Stimulated activated CD4-positive, alpha-beta T cell treated with anti-CD3 and anti-CD28 coated beads, Interleukin-12 subunit alpha, Interleukin-12 subunit beta, amount 100 ng/mL, for 24 hours (primary cell): ENCODE measurements at regions not wholly inside any gene's neighbourhood (a gene's known extent, or its start where the extent isn't known, plus 50 kb on each side); places are given as distances from the start of the nearest gene placed in this dataset.

Experiments used
- DNase-seq, 2 experiments: peaks; one replicate each; pipeline ENCODE4 v3.0.0-alpha.2; 2020; ENCODE audit warnings: low read depth in 2 of 2

DNA sequence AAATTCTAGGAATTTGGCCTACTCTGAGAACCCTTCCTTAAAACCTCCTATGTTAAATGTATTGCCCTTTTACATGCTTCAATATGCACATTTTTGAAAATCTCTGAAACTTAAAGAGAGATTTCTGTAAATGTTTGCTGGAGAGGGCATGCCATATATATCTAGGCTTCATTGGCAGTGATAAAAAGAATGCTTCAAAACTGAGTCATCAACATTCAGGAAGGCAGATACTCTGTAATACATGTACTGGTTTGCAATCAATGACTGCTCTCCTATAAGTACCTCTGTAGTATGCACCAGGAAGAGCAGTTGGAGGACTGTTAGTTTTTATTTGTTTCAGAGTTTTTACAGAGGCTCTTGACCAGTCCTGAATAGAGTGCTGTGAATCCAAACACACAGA, 739.9 kb downstream of the SLC16A7 start:
- no peak for DNase-seq

DNA sequence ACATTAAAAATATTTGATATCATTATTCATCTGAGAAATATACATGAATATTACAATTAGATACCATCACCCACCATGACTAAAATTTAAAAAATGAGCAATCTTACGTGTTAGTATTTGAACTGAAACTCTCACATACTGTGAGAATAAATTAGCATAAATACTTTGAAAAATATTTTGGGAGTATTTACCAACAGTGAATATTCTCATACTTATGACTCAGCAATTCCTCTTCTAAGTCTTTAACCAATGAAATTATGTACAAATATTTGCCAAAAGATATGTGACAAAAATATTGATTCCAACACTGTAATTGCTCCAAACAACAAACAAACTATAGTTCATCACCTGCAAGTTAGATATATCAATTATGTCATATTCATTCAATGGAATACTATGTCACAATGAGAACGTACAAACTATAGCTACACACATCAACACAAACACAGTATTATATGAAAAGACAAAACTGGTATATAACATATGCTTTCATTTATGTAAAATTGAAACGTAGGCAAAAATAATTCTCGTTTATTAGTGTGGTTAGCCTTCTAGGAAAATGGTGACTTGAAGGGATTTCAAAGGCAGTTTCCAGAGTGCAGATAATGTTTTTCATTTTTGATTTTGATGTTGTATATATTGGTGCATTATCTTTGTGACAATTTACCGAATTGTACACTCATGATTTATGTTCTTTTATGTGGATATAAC, 742.2 kb downstream of the SLC16A7 start:
- no peak for DNase-seq

DNA sequence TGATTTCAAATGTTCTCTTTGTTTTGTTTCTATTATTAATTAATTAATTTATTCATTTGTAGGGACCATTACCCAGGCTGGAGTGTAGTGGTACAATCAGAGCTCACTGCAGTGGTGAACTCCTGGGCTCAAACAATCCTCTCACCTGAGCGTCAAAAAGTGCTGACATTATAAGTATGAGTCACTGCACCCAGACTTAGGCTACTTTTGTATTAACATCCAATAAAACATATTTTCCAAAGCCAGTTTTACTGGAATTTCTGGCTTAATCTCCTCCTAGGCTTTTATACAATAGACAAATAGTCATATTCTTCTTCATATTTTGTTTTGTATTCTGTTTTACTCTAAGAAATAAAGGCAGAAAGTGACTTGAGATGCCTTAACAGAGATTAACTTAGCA, 749.6 kb downstream of the SLC16A7 start:
- no peak for DNase-seq

DNA sequence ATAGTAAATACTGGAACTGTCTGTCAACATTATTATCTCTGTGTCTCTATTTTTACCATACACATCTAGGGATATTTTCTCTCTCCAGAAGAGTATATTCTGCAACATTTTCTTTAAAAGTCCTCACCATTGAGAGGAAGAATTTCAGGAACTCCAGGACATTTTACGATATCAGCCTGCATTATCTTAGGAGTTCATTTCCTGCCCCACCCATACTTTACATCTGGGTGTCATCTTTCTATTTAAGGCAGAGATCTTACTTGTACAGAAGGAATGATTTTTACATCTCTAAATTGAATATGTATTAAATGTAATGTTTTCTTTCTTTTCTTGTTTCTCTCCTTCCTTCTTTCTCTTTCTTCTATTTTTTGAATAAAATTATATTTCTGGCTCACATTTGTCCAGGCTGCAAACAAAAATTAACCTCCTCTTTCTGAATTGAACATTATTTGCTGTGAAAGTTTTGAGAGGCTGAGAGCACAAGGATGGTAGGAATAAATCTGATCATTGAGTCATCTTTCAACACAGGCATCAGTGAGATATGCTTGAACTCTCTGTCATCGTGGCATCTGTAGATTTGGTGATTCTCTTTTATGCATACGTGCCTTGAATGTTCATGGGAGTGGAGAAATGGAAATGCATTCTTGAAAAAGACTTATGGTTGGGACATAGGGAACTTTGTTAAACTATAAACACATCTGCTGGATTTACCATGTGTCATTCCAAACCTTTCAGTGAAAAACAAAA, 753.6 kb downstream of the SLC16A7 start:
- no peak for DNase-seq

DNA sequence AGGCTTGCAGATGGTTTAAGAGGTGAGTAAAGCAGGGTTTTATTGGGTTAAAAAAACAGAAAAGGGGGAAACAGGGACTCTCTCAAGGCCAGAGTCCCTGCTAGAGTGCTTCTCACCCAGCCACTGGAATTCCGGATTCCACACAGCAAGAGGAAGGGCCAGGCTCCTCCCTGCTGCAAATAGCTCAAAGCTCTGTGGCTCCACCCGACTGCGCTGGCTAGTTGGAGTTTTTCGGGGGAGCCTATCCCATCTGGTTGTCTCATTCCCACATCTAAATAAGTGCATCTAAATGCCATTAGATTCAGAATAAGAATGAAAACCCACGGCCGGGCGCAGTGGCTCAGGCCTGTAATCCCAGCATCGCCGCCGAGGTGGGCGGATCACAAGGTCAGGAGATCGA, 791.5 kb downstream of the SLC16A7 start:
- no peak for DNase-seq

DNA sequence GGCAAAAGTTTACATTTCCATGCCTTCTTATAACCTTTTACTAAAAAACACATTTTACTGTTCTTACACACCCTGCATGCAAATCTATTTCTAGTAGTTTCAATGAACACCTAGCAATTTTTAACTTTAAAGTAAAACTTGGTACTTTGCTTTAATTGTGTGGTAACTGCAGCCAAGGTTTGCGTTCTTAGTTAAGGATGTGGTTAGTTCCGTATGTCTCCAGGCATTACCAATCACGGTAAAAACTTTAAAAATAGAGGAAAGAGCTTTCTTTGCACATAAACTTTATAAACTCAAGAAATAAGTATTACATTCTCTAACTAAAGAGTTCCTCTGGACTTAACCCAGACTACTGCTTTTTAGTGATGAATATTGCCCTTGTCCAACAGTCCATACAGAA, 795.2 kb downstream of the SLC16A7 start:
- no peak for DNase-seq

DNA sequence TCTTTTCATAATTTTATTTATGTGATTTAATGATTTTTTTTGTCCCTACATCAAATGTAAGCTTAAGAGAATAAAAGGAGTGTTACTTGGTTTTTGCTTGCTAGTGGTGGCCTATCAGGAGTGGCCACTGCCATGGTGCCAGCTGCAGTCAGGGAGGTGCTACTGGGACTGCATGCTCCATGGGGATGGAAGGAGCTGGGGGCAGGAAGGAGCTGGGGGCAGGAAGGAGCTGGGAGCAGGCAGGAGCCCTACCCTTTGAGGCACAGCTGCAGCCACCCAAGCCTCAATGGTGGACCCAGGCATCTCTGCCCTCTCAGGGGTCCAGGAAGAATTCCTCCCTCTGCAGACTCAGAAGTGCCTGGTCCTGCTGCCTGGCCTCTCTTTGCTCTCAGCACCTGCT, 796.0 kb downstream of the SLC16A7 start:
- no peak for DNase-seq

DNA sequence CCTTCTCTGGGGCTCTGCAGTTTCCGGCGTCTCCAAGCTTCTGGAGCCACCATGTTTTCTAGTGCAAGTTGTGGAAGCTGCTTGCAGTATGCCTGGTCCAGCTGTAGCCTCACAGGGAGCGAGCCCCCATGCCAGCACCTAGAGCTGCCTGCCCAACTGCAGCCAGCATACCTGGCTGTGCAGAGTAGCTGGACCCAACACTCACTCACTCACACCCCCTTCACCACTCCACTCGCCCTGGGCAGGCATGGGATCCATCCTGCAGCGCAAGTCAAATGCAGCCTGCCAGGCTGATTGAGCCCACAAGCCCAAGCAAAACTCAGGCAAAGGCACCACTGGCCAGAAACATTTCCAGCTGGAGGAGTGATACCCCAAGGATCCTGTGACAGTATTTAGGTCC, 797.3 kb downstream of the SLC16A7 start:
- no peak for DNase-seq

DNA sequence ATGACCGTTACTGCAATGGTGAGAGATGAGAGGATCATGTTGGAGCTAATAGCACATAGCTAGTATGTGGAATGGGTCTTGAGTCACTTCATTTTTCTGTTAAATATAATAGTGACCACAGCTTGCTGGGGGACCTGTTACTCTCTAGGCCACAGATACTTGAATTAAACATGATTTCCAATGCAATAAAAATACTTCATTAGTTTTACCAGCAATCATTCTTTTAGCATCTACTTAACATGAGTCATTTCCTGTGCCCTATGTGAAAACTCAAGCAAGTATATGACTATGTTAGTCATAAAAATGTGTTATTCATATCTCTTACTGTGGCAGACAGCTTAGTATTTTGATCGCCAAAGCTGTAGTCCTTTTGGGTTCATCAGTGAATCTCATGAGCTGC, 798.8 kb downstream of the SLC16A7 start:
- no peak for DNase-seq

DNA sequence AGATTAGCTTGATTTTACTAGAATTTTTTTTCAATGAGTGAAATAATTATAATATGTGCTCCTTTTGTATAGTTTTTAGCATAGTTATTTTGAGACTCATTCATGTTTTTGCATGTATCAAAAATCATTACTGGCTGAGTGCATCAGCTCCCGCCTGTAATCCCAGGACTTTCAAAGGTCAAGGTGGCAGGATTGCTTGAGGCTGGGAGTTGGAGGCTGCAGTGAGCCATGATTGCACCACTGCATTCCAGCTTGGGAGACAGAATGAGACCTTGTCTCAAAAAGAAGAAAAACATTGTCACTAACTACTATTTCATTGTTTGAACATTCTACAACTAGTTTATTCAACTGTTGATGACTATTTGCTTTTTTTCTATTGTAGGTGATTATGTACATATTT, 802.7 kb downstream of the SLC16A7 start:
- DNase-seq, result no peak

DNA sequence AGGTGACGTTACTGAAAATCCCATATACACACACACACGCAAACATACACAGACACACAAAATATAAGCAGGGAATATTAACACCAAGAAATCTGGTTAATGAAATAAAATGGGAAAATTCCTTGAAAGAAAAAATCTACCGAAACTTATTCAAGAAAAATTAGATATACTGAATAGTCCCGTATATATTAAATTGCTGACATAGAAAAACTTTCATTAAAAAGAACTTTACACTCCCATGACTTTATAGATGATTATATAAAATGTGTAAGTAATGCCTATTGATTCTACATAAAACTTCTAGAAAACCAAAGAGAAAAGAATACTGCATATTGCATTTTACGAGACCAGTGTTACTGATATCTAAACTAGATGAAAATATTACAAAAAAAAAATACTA, 803.2 kb downstream of the SLC16A7 start:
- no peak for DNase-seq

DNA sequence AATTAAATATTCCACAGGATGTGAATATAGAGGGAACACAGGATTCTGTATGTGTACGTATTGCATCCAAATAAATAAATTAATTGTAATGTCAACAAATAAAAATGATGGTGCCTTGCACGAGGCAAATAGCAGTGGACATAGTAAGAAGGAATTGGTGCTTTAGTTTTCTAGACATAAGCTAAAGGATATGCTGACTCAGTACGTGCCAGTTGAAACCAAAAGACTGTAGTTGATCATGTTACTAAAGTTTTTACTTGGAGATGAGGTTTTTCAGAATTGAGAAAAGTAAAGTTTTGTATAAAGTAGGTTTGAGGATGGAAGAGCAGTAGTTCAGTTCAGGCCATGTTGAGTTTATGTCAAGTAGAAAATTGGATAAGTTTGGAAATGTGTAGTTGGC, 807.2 kb downstream of the SLC16A7 start:
- DNase-seq, result no peak

DNA sequence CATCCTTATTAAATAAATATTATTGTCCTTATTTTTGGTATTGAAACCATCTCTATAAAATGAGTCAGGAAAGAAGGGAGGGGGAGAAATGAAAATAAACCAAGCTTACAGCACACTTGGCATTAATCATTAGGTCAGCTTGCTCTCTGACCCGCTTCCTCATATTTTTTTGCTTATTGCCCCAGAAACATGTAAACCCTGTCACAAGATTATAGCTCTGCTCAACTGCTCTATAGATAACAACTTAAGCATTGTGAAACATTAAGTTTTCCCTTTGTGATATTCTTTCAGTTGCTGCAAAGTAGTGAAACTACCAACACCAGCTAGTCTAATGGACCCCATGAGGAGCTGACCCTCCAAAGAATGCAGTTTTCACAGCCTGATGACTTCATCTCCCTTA, 819.5 kb downstream of the SLC16A7 start:
- no peak for DNase-seq

DNA sequence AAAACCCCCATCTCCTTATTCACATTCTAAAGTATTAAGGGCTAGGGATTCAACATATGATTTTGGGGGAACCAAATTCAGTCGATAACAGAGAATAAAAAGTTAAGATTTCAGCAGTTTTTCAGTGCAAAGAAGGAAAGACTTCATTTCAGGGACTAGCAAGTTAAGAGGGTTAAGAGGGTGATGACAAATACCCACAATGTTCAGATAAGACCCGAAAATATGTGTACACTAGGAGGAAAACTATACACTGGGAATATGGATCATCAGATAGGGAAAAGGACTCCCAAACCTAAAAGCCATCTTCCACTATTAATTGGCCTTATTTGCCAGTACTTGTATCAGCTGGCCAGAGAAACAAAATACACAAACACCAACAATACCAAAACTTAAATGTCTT, 824.2 kb downstream of the SLC16A7 start:
- DNase-seq, result no peak

DNA sequence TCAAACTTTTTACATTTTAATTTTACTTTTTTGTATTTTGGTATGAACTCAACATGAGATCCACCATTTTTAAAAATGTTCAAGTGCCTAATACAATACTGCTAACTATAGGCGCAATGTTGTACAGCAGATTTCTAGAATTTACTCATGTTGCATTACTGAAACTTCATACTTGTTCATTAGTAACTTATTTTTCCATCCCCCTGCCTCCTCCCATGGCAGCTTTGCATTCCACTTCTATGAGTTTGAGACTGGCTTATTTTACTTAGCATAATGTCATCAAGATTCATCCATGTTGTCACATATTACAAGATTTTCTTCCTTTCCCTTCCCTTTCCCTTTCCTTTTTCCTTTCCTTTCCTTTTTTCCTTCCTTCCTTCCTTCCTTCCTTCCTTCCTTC, 825.9 kb downstream of the SLC16A7 start:
- DNase-seq, result no peak

DNA sequence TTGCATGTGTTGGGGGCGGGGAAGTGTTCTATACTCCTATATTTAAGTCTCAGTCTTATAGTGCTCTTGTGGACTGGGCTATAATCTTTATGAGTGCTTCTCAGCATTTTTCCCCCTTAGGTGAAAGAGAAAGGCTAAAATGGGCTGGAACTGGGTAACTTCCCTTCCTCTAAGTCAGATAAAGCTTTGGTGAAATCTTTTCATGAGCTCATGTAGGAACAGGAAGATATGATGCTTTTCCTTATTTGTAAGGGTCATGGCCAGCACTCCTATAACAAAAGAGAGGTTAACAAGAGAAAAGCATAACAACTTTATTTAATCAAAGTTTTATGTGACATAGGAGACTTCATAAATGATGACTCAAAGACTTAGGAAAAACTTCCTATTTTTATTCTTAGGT, 841.5 kb downstream of the SLC16A7 start:
- no peak for DNase-seq

DNA sequence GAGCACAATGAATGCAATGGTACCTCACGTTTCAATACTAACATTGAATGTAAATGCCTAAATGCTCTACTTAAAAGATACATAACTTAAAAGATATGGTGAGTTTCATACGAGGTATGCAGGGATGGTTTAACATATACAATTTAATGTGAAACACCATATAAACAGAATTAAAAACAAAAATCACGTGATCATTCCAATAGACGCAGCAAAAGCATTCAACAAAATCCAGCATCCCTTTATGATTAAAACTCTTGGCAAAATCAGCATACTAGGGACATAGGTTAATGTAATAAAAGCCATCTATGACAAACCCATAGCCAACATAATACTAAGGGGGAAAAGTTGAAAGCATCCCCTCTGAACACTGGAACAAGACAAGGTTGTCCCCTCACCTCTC, 845.7 kb downstream of the SLC16A7 start:
- DNase-seq, result no peak

DNA sequence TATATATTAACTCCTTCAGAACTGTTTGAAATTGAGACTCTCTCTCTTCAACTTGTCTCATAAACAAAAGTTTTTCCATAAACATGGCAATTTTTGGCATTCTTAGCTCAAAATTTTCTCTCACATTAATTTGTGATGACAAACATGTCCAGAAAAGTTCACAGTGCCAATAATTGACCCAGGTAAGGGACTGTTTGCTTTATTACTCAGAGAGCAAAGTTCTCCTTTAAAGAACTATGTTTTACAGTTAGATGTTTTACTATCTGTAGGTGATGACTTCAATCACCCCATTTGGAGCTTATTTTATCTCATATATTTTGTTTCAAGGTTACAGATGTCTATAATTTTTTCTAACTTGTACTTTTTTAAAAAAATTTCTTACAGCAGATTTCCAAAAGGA, 855.6 kb downstream of the SLC16A7 start:
- no peak for DNase-seq

DNA sequence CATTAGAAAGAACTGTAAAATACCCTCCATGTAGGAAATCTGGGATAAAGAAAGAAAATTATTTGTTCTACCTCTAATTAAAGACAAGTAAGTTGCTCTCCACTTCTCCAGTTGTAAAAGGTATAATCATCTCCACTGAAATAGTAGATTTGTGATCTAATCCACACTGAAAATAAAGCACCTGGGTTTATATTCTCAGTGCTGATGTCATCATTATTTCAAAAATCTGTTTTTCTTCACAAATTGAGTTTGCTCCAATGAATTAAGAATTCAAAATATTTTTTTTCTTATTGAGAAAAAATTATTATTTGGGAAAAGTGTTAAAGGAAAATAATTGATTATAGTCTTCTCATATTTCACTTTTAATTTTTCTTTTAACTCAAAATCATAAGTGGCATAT, 869.2 kb downstream of the SLC16A7 start:
- no peak for DNase-seq

DNA sequence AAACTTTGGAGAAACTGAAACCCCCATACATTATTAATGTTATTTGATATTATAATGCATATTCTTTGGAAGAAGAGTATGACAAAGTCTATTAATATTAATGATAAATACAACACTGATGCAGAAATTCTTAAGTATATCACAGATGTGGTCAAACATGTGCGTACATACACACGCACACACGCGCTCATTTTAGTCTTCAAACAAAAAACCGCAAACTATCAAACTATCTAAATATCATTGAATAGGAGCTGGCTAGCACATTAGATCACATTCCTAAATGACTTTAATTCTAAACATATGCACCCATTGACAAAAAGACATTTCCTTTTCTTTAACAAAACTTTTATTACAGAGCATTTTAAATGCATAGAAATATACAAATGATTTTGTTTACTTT, 872.7 kb downstream of the SLC16A7 start:
- DNase-seq, result no peak

DNA sequence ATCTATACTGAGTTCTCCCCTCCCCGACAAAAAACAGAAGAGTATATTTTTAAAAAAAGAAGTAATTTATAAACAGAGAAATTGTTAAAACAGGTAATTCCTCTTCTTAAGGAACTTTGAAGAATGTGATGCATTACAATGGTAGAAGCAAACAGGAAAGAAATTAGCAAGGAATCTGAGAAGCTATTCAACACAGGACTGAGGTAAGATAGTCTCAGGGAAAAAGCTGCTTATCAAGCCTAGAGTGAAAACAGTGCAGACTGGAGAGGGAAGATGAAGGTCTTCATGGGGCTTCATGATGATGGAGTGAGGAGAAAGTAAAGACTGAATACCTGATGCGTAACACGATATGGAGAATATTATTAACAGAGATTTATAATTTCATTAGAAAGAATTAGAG, 880.0 kb downstream of the SLC16A7 start:
- DNase-seq, result no peak

DNA sequence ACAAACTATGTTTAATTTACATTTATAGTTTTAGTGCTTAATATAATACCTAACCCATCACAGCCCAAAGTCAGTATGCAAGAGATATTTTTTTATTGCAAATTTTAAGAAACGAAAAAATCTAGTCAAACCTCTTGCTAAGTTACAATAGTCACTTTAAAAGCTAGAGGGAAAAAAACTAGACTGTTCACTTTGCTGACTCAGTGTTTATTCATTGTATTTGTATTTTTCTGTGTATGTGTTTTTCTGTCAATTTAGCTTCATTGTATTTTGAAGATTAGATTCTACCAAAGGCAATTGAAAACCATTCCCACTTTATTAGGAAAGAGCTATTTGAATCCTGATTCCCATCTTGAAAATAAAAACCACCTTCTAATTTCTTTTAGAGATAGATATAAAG, 891.5 kb downstream of the SLC16A7 start:
- DNase-seq, result no peak

DNA sequence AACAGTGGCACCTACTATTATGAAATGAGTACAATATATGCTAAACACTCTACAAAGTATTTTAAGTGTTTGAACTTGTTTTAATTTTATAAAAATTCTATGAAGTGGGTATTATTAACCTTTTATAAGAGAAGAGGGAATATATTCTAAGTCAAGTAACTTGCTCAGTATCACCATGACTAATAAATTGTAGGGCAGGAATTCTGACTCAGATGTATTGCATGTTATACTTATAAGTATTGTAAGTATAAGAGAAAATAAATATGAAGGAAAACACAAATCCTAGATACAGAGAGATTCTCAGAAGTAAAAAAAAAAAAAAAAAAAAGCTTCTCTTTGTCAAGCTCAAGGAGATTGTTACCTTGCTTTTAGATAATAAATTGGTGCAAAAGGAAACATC, 893.2 kb downstream of the SLC16A7 start:
- DNase-seq, result no peak

DNA sequence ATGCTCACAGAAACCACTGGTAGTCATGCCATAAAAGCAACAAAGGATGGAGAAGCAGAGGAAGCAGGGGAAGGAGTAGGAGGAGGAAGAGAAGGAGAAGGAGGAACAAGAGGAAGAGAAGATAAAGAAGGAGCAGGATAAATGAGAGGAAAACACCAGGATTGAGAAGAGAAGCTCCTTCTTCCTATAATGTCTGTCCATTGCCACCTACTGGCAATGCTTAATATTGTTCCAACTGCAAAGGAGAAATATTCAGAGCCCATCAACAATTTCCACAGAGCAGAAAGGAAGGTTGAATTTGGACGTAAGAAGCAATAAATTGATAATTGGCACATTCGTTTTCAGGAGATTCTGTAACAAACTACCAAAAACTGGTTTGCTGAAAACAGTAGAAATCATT, 898.4 kb downstream of the SLC16A7 start:
- no peak for DNase-seq
